GM19193 (cell line): ENCODE measurements at regions not wholly inside any gene's neighbourhood (a gene's known extent, or its start where the extent isn't known, plus 50 kb on each side); places are given as distances from the start of the nearest gene placed in this dataset.

Source experiments
- POLR2A ChIP-seq: IDR thresholded peaks from 4 replicates; pipeline ENCODE4 v1.6.1; 2011; ENCODE audit not compliant: insufficient read depth, insufficient read length; ENCODE audit errors: extremely low read depth

- no peak for TF ChIP-seq POLR2A
Observed at GRCh38 chr5:164038128-164038783, 532.8 kb downstream of the MAT2B start.

GRCh38 chr5:164041105-164041504, 535.7 kb downstream of the MAT2B start:
- no peak for TF ChIP-seq POLR2A

GRCh38 chr5:164048359-164048926, 543.0 kb downstream of the MAT2B start:
- no peak for TF ChIP-seq POLR2A

- no peak for TF ChIP-seq POLR2A
Observed at GRCh38 chr5:164051745-164052144, 546.3 kb downstream of the MAT2B start.

- TF ChIP-seq POLR2A: no peak
Observed at GRCh38 chr5:164052536-164053093, 547.2 kb downstream of the MAT2B start.

- TF ChIP-seq POLR2A: no peak
Observed at GRCh38 chr5:164053123-164053522, 547.7 kb downstream of the MAT2B start.

GRCh38 chr5:164054461-164054860, 549.0 kb downstream of the MAT2B start:
- no peak for TF ChIP-seq POLR2A

- TF ChIP-seq POLR2A: no peak
Observed at GRCh38 chr5:164057121-164057520, 551.7 kb downstream of the MAT2B start.

- TF ChIP-seq POLR2A: no peak
Observed at GRCh38 chr5:164058621-164059020, 553.2 kb downstream of the MAT2B start.

GRCh38 chr5:164059471-164059870, 554.1 kb downstream of the MAT2B start:
- no peak for TF ChIP-seq POLR2A

- no peak for TF ChIP-seq POLR2A
Observed at GRCh38 chr5:164060786-164061355, 555.5 kb downstream of the MAT2B start.

GRCh38 chr5:164062304-164062703, 556.9 kb downstream of the MAT2B start:
- TF ChIP-seq POLR2A: no peak

GRCh38 chr5:164065266-164065665, 559.8 kb downstream of the MAT2B start:
- no peak for TF ChIP-seq POLR2A

GRCh38 chr5:164071671-164072070, 566.3 kb downstream of the MAT2B start:
- TF ChIP-seq POLR2A: no peak

- TF ChIP-seq POLR2A: no peak
Observed at GRCh38 chr5:164073081-164073480, 567.7 kb downstream of the MAT2B start.

- no peak for TF ChIP-seq POLR2A
Observed at GRCh38 chr5:164076556-164076955, 571.1 kb downstream of the MAT2B start.
